Neural cell (in vitro differentiated cells): ENCODE measurements at regions not wholly inside any gene's neighbourhood (a gene's known extent, or its start where the extent isn't known, plus 50 kb on each side); places are given as distances from the start of the nearest gene placed in this dataset.

Experiments used
- CTCF ChIP-seq: fragments of 450-650 bp; IDR thresholded peaks from 2 replicates; pipeline ENCODE4 v1.5.1; 2014; ENCODE audit warnings: antibody characterized with exemption, mild to moderate bottlenecking, moderate library complexity; ENCODE audit not compliant: poor library complexity, severe bottlenecking
- EP300 ChIP-seq: fragments of 450-650 bp; conservative IDR thresholded peaks from 2 replicates; pipeline ENCODE4 v1.6.1; 2014; ENCODE audit warnings: antibody characterized with exemption, mild to moderate bottlenecking, moderate library complexity; ENCODE audit not compliant: poor library complexity, severe bottlenecking
- EZH2 ChIP-seq: fragments of 200-600, 300-800 bp; shearing (Covaris generic), sonication (generic); IDR thresholded peaks from 2 replicates; pipeline ENCODE4 v1.6.1; 2014; ENCODE audit warnings: antibody characterized with exemption, low read length, borderline replicate concordance, mild to moderate bottlenecking; ENCODE audit not compliant: insufficient read depth, poor library complexity, severe bottlenecking
- RAD21 ChIP-seq: fragments of 450-650 bp; conservative IDR thresholded peaks from 2 replicates; pipeline ENCODE4 v1.6.1; 2014; ENCODE audit warnings: antibody characterized with exemption, mild to moderate bottlenecking, moderate library complexity
- REST ChIP-seq: IDR thresholded peaks from 2 replicates; pipeline ENCODE4 v1.6.1; 2012; ENCODE audit warnings: borderline replicate concordance

- no peak for TF ChIP-seq CTCF
- no peak for TF ChIP-seq RAD21
- TF ChIP-seq EP300, result no peak
- TF ChIP-seq REST, result no peak
- TF ChIP-seq EZH2, result no peak
Observed at GRCh38 chr5:3265936-3266335, 329.7 kb upstream of the IRX1 start.
